ENCODE measurements at regions not wholly inside any gene's neighbourhood (a gene's known extent, or its start where the extent isn't known, plus 50 kb on each side); places are given as distances from the start of the nearest gene placed in this dataset.

- no peak for DNase-seq
Observed at GRCh38 chr12:68452078-68452715, 120.0 kb upstream of the MDM1 start.

GRCh38 chr12:68453278-68453677, 121.1 kb upstream of the MDM1 start:
- no peak for DNase-seq

GRCh38 chr12:68453876-68454275, 121.7 kb upstream of the MDM1 start:
- no peak for DNase-seq

GRCh38 chr12:68454892-68455291, 122.7 kb upstream of the MDM1 start:
- no peak for DNase-seq

- no peak for DNase-seq
Observed at GRCh38 chr12:68455691-68456345, 123.7 kb upstream of the MDM1 start.

GRCh38 chr12:68458866-68459265, 126.7 kb upstream of the MDM1 start:
- DNase-seq, result no peak

- no peak for DNase-seq
Observed at GRCh38 chr12:68460236-68460635, 128.1 kb upstream of the MDM1 start.

- DNase-seq, result no peak
Observed at GRCh38 chr12:68461645-68462044, 129.5 kb upstream of the MDM1 start.

GRCh38 chr12:68462803-68463202, 130.6 kb upstream of the MDM1 start:
- DNase-seq, result no peak

GRCh38 chr12:68465227-68465626, 133.1 kb upstream of the MDM1 start:
- DNase-seq, result no peak

GRCh38 chr12:68467514-68467913, 135.4 kb upstream of the MDM1 start:
- no peak for DNase-seq

GRCh38 chr12:68468036-68468435, 135.9 kb upstream of the MDM1 start:
- DNase-seq, result no peak

GRCh38 chr12:68469113-68469512, 137.0 kb upstream of the MDM1 start:
- no peak for DNase-seq

- DNase-seq, result no peak
Observed at GRCh38 chr12:68470664-68471328, 138.6 kb upstream of the MDM1 start.

- DNase-seq, result no peak
Observed at GRCh38 chr12:68474467-68475204, 136.1 kb upstream of the RAP1B start.

- DNase-seq, result no peak
Observed at GRCh38 chr12:68476794-68477193, 133.9 kb upstream of the RAP1B start.

GRCh38 chr12:68477261-68477772, 133.4 kb upstream of the RAP1B start:
- no peak for DNase-seq

- no peak for DNase-seq
Observed at GRCh38 chr12:68477906-68478305, 132.8 kb upstream of the RAP1B start.

GRCh38 chr12:68478516-68479260, 132.0 kb upstream of the RAP1B start:
- no peak for DNase-seq

GRCh38 chr12:68479261-68479895, 131.3 kb upstream of the RAP1B start:
- DNase-seq, result peak; percentile 5

GRCh38 chr12:68479896-68480291, 130.8 kb upstream of the RAP1B start:
- no peak for DNase-seq

GRCh38 chr12:68480526-68480925, 130.2 kb upstream of the RAP1B start:
- DNase-seq, result no peak

All from retina (tissue), 1 donor.